HG03342 (cell line): ENCODE measurements at regions not wholly inside any gene's neighbourhood (a gene's known extent, or its start where the extent isn't known, plus 50 kb on each side); places are given as distances from the start of the nearest gene placed in this dataset.

ENCODE experiments used
- ATAC-seq: cut with Tn5 transposase; IDR thresholded peaks from one replicate; pipeline ENCODE4 v1.9.1; 2021; ENCODE audit warnings: mild to moderate bottlenecking, moderate library complexity; ENCODE audit not compliant: unreplicated experiment

DNA sequence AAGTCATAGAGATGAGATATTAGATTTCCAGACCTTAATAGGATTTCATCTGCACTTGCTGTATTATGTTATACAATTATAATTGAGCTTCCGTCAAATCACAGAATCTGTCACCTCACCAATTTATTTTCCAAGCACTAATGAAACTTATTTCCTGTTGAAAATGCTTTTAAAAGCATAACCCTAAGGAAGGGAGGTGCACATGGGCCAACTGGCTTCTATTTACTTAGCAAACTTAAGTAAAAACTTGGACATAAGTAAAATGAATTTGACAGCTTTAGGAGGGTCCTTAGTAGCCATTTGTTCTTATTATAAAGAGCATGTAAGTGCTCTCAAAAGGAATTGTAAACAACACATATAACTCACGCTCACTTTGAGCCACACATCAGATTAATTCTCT, 462.2 kb upstream of the TMPO start:
- ATAC-seq = no peak

DNA sequence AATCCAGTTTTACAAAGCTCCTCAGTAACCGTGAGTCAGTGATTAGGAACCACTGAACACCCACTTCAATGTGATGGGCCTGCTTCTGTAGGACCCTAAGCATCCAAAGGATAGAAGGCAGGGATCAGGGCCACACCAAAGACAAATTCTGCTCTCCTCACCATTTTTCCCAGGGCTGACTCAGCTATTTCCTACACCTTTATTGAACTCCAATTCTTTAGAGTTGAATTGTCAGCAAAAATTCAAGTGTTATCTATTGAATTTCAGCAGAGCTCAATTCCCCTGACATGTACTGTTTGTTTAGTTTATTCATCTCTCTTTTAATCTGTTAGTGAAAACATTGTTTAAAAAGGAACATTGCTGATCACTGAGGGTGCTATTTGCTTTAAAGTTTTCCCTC, 457.7 kb upstream of the TMPO start:
- ATAC-seq = no peak

DNA sequence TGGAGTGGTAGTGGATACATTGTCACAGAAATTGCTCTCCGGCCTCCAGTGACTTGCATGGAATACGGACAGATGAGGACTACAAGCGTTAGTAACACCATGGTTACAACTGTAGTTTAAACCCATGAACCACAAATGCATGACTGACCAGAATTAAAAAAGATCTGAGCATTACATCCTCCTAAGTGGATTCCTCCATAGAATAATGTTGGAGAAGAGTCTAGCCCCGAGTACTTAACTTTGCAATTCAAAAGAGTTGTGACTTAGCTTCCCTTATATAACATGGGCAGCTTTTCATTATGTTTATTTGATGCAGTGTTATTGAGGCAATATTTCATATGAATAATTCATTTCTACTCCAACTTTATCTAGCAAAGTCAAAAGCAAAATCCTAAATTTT, 457.2 kb upstream of the TMPO start:
- ATAC-seq = no peak

DNA sequence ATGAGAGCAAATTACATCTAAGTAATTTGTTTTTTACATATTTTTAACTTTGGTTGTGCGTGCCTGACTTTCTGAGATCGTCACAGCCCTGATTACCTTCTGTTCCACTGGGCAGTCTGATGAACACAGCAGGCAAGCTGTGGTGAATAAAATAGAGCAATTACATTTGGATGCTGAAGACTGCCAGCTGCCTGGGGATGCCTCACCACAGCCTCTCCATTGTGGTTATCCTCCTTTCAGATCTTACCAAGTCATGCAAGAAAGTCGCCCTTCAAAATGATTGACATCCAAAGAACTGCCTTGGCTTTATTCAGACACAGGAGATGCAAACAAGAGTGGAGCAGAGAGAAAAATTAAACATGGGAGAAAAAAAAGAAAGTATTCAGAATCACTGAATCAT, 456.6 kb upstream of the TMPO start:
- no peak for ATAC-seq

- no peak for ATAC-seq
Observed at GRCh38 chr12:98059659-98060343, 455.6 kb upstream of the TMPO start.

DNA sequence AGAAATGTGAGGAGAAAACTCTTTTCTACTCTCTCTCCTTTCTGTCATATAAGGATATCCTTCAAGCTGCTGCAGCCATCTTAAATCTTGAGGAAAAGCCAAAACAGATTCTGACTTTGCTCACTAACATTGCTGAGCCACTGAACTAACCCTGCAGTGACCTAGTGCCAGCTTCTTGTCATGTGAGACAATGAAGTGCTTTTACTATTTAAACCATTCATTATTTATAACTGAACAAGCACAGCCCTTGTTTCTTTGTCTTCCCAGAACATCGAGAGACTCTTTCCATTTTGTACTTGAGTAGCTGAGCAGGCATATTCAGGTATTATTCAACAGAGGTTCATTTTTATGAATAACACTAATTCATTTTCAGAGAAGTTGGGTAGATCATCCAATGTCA, 455.0 kb upstream of the TMPO start:
- ATAC-seq = no peak

- ATAC-seq = no peak
Observed at GRCh38 chr12:98062464-98063245, 452.7 kb upstream of the TMPO start.

GRCh38 chr12:98064501-98064900, 450.9 kb upstream of the TMPO start:
- no peak for ATAC-seq

- no peak for ATAC-seq
Observed at GRCh38 chr12:98067795-98068194, 447.6 kb upstream of the TMPO start.

DNA sequence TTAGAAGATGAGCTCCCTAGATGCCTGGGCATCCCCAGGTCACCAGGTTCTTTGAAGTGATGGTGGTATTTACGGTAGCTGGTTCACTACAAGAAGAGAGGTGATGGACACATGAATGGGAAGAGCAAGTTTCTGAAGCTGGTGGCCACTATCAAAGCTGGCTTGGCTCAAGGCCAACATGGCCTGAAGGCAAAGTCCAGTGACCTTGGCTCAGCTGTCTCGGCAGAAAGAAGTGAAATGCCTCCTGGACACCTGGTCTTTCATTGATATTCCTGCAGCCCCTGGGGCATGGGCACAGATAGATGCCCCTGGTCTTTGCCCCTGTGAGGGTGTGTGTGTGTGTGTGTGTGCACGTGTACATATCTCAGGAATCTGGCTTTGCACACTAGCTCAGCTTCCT, 441.8 kb upstream of the TMPO start:
- no peak for ATAC-seq

GRCh38 chr12:98074286-98074685, 441.1 kb upstream of the TMPO start:
- no peak for ATAC-seq

DNA sequence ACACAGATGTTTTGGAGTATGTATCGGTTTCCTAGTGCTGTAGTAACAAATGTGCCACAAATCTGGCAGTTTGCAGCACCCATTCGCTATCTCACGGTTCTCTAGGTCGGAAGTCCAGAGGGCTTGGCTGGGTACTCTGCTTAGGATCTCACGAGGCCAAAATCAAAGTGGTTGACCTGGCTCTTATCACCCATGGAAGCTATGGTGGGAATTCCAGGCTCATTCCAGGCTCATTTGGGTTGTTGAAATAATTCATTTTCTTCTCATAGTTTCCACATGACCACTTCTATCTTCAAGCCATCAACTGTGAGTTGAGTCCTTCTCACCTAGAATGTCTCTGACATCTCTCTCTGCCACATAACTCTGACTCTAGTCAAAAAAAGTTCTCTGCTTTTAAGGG, 431.0 kb upstream of the TMPO start:
- no peak for ATAC-seq

GRCh38 chr12:98085046-98085755, 430.2 kb upstream of the TMPO start:
- no peak for ATAC-seq

DNA sequence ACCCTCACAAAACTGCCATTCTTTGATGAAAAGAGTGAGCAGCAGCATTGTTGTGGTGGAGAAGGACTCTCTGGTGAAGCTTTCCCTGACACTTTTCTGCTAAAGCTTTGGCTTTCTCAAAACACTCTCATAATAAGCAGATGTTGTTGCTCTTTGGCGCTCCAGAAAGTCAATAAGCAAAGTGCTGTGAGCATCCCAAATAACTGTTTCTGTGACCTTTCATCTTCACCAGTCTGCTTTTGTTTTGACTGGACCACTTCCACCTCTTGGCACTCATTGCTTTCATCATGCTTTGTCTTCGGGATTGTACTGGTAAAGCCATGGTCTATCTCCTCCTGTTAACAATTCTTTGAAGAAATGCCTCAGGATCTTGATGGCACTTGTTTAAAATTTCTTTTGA, 424.7 kb upstream of the TMPO start:
- ATAC-seq = no peak

- no peak for ATAC-seq
Observed at GRCh38 chr12:98096436-98096835, 419.0 kb upstream of the TMPO start.

DNA sequence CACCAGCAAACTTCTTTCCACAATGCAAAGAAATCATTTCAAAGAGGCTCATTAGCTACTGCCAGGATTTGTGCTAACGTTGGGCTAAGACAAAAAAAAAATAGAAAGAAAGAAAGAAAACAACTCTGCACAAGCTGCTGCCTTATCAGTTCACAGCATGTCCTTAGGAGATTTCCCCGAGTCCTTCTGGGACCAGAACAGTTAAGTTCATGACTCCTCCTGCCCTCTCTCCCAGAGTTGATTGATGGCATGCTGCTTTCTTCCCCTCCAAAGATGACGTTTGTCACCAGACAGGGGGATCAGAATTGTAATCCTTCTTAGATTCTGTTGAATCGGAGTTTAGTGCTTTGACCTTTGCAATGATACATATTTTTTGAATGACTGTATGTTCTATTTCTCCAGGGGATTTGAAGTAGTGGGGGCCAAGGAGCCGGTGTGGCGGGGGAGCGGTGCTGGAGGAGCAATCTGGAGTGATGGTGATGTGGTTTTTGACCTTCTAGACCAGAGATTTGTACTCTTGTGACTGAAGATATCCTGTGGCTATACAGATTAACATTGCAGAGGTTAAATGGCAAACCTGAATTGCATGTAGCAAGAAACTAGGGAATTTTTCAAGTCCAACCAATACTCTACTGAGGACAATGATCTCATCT, 409.2 kb upstream of the TMPO start:
- ATAC-seq = no peak

GRCh38 chr12:98109266-98109665, 406.1 kb upstream of the TMPO start:
- no peak for ATAC-seq

GRCh38 chr12:98110536-98110935, 404.9 kb upstream of the TMPO start:
- no peak for ATAC-seq

DNA sequence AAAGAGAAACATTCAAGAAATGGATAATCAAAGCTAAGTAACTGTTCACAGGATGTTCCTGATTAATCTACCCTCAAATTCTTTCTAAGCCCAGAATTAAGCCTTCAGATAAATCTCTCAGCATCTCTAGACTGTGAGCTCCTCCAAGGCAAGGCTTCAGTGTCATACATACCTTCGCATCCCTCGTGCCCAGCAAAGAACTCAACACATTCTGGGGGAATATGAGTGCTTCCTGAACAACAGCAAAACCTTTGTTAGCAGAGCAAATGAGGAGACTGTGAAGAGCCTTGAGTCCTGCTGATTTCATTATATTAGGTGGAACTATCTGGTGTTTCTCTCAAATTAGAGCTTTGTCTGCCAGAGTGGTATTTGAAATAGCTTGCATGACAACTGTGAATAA, 401.8 kb upstream of the TMPO start:
- no peak for ATAC-seq

- ATAC-seq = no peak
Observed at GRCh38 chr12:98121963-98122362, 393.4 kb upstream of the TMPO start.

- ATAC-seq = no peak
Observed at GRCh38 chr12:98123021-98123461, 392.3 kb upstream of the TMPO start.
